HepG2 (cell line): ENCODE measurements at regions not wholly inside any gene's neighbourhood (a gene's known extent, or its start where the extent isn't known, plus 50 kb on each side); places are given as distances from the start of the nearest gene placed in this dataset.

ENCODE experiments used
- ATAC-seq: fragments of 200-7000 bp; cut with Tn5 transposase; 3 replicates; pipeline ENCODE4 v1.9.1; 2020; ENCODE audit warnings: mild to moderate bottlenecking, moderate library complexity
- BruUV-seq: library from RNA; stranded (reverse); fragments of 400-500 nt; replicated peaks from 2 replicates; lab custom pipeline; 2021; lab: Mats Ljungman, UMichigan
- CTCF ChIA-PET: fragments of 300-600 bp; formaldehyde crosslinking; extraction: SDS; loops from one replicate; lab custom pipeline; 2021; ENCODE audit warnings: low total read pairs, inconsistent platforms, low intra/inter-chr PET ratio; lab: Yijun Ruan, JAX
- POLR2A ChIA-PET: fragments of 350-600 bp; sonication (Branson Sonifier 250); formaldehyde crosslinking; loops from one replicate; lab custom pipeline; 2020; ENCODE audit warnings: antibody characterized with exemption, inconsistent platforms; lab: Yijun Ruan, JAX
- DNase-seq: peaks from one replicate; pipeline ENCODE4 v3.0.0-alpha.2; 2015; ENCODE audit warnings: low spot score
- FAIRE-seq: peaks from 3 replicates; lab custom pipeline; 2011; peaks lifted over from hg19 to GRCh38; lab: Jason Lieb, UNC
- H2AFZ ChIP-seq: one replicate; pipeline ENCODE4 v1.6.1; 2011; ENCODE audit warnings: low read length, inconsistent platforms
- H3K27ac ChIP-seq: fragments of 300-600 bp; 3 replicates; pipeline ENCODE4 v1.8.0; 2011; ENCODE audit warnings: mixed run types, mild to moderate bottlenecking, mixed read lengths, low read length, inconsistent platforms; ENCODE audit not compliant: insufficient read depth; ENCODE audit errors: extremely low read length
- H3K27me3 ChIP-seq, 2 experiments: fragments of 200-600 bp in 1 of 2; 2 replicates in 1 of 2; 3 replicates in 1 of 2; pipeline versions ENCODE4 v1.6.0 to v1.8.0; 2011; ENCODE audit warnings: low read length in 2 of 2, mild to moderate bottlenecking in 2 of 2, moderate library complexity in 2 of 2, inconsistent platforms in 1 of 2; ENCODE audit not compliant: insufficient read depth in 2 of 2, control insufficient read depth in 1 of 2
- H3K36me3 ChIP-seq, 2 experiments: fragments of 200-600 bp in 1 of 2; replicated peaks in 1 of 2; 2 replicates in 1 of 2; 3 replicates in 1 of 2; pipeline versions ENCODE4 v1.5.1 to v1.8.0; 2011; ENCODE audit warnings: low read length in 2 of 2, inconsistent platforms in 1 of 2; ENCODE audit not compliant: insufficient read depth in 2 of 2, control insufficient read depth in 1 of 2
- H3K4me1 ChIP-seq: 2 replicates; pipeline ENCODE4 v1.5.1; 2012; ENCODE audit warnings: low read length, inconsistent platforms; ENCODE audit not compliant: insufficient read depth
- H3K4me2 ChIP-seq: 2 replicates; pipeline ENCODE4 v1.6.0; 2011; ENCODE audit warnings: low read depth, low read length, inconsistent platforms
- H3K4me3 ChIP-seq, 3 experiments: fragments of 200-600 bp in 1 of 3; sonication (generic), shearing (Covaris generic) in 1 of 3; replicated peaks in 1 of 3; 2 replicates each; pipeline ENCODE4 v1.5.1; 2011 to 2016; ENCODE audit warnings: low read length in 3 of 3, inconsistent platforms in 2 of 3, low read depth in 2 of 3, mild to moderate bottlenecking in 2 of 3, control low read depth in 1 of 3, mixed read lengths in 1 of 3; ENCODE audit not compliant: insufficient read depth in 1 of 3
- H3K79me2 ChIP-seq: one replicate; pipeline ENCODE4 v1.6.1; 2011; ENCODE audit warnings: low read length, inconsistent platforms; ENCODE audit not compliant: insufficient read depth
- H3K9ac ChIP-seq: 2 replicates; pipeline ENCODE4 v1.6.0; 2011; ENCODE audit warnings: mild to moderate bottlenecking, low read depth, low read length, inconsistent platforms; ENCODE audit not compliant: insufficient read depth
- H3K9me3 ChIP-seq: 2 replicates; pipeline ENCODE4 v1.5.1; 2012; ENCODE audit warnings: mild to moderate bottlenecking, low read length
- H4K20me1 ChIP-seq: 2 replicates; pipeline ENCODE4 v1.6.0; 2011; ENCODE audit warnings: inconsistent platforms, mild to moderate bottlenecking, low read length, moderate library complexity; ENCODE audit not compliant: insufficient read depth
- ZNF609 ChIP-seq: sonication (generic); formaldehyde crosslinking; IDR thresholded peaks from 2 replicates; pipeline ENCODE4 v1.4.0; 2020; ENCODE audit warnings: mild to moderate bottlenecking, missing genetic modification reagents, borderline replicate concordance
- ZSCAN5A ChIP-seq: sonication (generic); formaldehyde crosslinking; IDR thresholded peaks from 2 replicates; pipeline ENCODE4 v1.8.0; 2022; ENCODE audit warnings: mild to moderate bottlenecking, missing genetic modification reagents, borderline replicate concordance
- WGBS: methylation state at CpG from one replicate; pipeline ENCODE4 v1.1.6; 2017; ENCODE audit warnings: low lambda C conversion rate; 5-methylcytosine and 5-hydroxymethylcytosine counted together
- in situ Hi-C: cut with HindIII; loops from 2 replicates; pipeline ENCODE4 v1.10.0; 2017; ENCODE audit warnings: low pct_unique_long_range_greater_than_20kb; ENCODE audit not compliant: extremely low pct_ligation_motif_present
- intact Hi-C: fragments of 100-400 bp; cut with micrococcal nuclease; formaldehyde crosslinking; loops from one replicate; pipeline ENCODE4 v1.10.0; 2022; ENCODE audit not compliant: unreplicated experiment
- TF ChIP-seq, protein P1 (sequence below): sonication (generic); formaldehyde crosslinking; IDR thresholded peaks from 2 replicates; pipeline ENCODE4 v1.4.0; 2020; ENCODE audit warnings: missing genetic modification reagents; ENCODE audit errors: not compliant biosample characterization
- TF ChIP-seq, protein P2 (sequence below): sonication (generic); formaldehyde crosslinking; IDR thresholded peaks from 2 replicates; pipeline ENCODE4 v1.4.0; 2020; ENCODE audit warnings: missing genetic modification reagents, low read depth, mild to moderate bottlenecking, borderline replicate concordance

- no TSS peak for BruUV-seq
- ChIA-PET CTCF (no interaction called here), POLR2A (no interaction called here)
- FAIRE-seq = no peak
- intact Hi-C loops = no loop called here
- H3K79me2 ChIP-seq = no peaks in the 10 kb centered on the region
- no peak overlapping the region for H3K4me2 ChIP-seq
- 0 out of 2 replicates have a peak, but pooled peaks cover 1% of the 10 kb centered on the region for H4K20me1 ChIP-seq
- 94% methylated on average over 2 of the region's 2 CpGs for WGBS
- in situ Hi-C loops = no loop called here
- no peak for DNase-seq
- no peaks in the 10 kb centered on the region for H3K9me3 ChIP-seq
- TF ChIP-seq, protein P1, sequence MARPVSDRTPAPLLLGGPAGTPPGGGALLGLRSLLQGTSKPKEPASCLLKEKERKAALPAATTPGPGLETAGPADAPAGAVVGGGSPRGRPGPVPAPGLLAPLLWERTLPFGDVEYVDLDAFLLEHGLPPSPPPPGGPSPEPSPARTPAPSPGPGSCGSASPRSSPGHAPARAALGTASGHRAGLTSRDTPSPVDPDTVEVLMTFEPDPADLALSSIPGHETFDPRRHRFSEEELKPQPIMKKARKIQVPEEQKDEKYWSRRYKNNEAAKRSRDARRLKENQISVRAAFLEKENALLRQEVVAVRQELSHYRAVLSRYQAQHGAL = no peak
- TF ChIP-seq, protein P2, sequence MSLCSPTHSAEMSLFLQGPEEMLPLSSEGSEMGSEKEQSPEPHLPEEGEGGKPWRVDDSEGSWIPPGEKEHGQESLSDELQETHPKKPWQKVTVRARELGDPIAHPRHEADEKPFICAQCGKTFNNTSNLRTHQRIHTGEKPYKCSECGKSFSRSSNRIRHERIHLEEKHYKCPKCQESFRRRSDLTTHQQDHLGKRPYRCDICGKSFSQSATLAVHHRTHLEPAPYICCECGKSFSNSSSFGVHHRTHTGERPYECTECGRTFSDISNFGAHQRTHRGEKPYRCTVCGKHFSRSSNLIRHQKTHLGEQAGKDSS (CRISPR knock-in tag) = no peak
- no peak for TF ChIP-seq ZNF609 (CRISPR knock-in tag)
- no peak for TF ChIP-seq ZSCAN5A (CRISPR knock-in tag)
- no peak overlapping the region for H3K27ac ChIP-seq
- no peak for ATAC-seq
- H3K9ac ChIP-seq = no peak overlapping the region
- no peaks in the 10 kb centered on the region for H3K27me3 ChIP-seq
- no peaks in the 10 kb centered on the region for H3K36me3 ChIP-seq
- H2AFZ ChIP-seq = no peak overlapping the region
- no peak overlapping the region for H3K4me3 ChIP-seq
- H3K4me1 ChIP-seq = peaks cover 18% of the 10 kb centered on the region
Measured at GRCh38 chr15:62553911-62554563, 389.0 kb upstream of the C2CD4B start.
